Breast epithelium (tissue), 3 donors: ENCODE measurements at regions not wholly inside any gene's neighbourhood (a gene's known extent, or its start where the extent isn't known, plus 50 kb on each side); places are given as distances from the start of the nearest gene placed in this dataset.

Experiments used
- POLR2A ChIP-seq: fragments of 450-650 bp; IDR thresholded peaks from one replicate; pipeline ENCODE4 v1.6.1; 2016; ENCODE audit warnings: antibody characterized with exemption, mild to moderate bottlenecking, moderate library complexity
- TF ChIP-seq, protein P1 (sequence below), 3 donors: fragments of 450-650 bp; IDR thresholded peaks; one replicate each; pipeline ENCODE4 v1.5.1; 2016 to 2017; ENCODE audit warnings: antibody characterized with exemption in 3 of 3, mild to moderate bottlenecking in 3 of 3, moderate library complexity in 3 of 3

DNA sequence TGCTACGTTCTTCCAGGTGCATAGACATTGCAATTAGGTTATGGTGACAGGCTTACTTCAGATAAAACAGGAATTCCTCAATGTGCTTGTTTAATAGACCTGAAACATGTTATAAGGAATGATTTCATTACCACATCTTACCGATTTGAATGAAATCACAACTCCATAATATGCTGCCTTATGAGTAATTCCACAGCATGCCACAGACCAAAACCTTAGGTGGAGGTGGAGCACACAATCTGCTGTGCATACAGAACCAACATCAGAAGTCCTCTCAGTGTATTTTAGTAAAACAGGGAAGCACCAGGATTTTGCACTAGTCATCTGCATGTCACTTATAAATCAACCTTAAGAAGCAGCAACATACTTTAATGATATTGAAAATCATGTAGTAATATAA lies 148.9 kb upstream of the TSHZ2 start:
- TF ChIP-seq, protein P1, sequence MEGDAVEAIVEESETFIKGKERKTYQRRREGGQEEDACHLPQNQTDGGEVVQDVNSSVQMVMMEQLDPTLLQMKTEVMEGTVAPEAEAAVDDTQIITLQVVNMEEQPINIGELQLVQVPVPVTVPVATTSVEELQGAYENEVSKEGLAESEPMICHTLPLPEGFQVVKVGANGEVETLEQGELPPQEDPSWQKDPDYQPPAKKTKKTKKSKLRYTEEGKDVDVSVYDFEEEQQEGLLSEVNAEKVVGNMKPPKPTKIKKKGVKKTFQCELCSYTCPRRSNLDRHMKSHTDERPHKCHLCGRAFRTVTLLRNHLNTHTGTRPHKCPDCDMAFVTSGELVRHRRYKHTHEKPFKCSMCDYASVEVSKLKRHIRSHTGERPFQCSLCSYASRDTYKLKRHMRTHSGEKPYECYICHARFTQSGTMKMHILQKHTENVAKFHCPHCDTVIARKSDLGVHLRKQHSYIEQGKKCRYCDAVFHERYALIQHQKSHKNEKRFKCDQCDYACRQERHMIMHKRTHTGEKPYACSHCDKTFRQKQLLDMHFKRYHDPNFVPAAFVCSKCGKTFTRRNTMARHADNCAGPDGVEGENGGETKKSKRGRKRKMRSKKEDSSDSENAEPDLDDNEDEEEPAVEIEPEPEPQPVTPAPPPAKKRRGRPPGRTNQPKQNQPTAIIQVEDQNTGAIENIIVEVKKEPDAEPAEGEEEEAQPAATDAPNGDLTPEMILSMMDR (IDR thresholded peaks at IDR 0.05), result no peak
- no peak for TF ChIP-seq POLR2A
